K562 (cell line): ENCODE measurements at regions not wholly inside any gene's neighbourhood (a gene's known extent, or its start where the extent isn't known, plus 50 kb on each side); places are given as distances from the start of the nearest gene placed in this dataset.

Experiments used
- EZH2 ChIP-seq: IDR thresholded peaks from 2 replicates; pipeline ENCODE4 v1.6.1; 2012; ENCODE audit warnings: low read depth, mild to moderate bottlenecking, inconsistent platforms, low read length, borderline replicate concordance
- HCFC1 ChIP-seq: IDR thresholded peaks from 2 replicates; pipeline ENCODE4 v1.6.1; 2012; ENCODE audit warnings: low read depth, low read length, improper control_type of control experiment
- MXI1 ChIP-seq: IDR thresholded peaks from 2 replicates; pipeline ENCODE4 v1.6.1; 2011; ENCODE audit warnings: low read depth, mild to moderate bottlenecking, improper control_type of control experiment, low read length
- POLR2AphosphoS5 ChIP-seq: IDR thresholded peaks from 2 replicates; pipeline ENCODE4 v1.6.1; 2011; ENCODE audit warnings: mild to moderate bottlenecking, low read depth, low read length, moderate library complexity; ENCODE audit not compliant: control insufficient read depth, insufficient read depth
- TCF7L2 ChIP-seq: fragments of 150-350 bp; IDR thresholded peaks from 2 replicates; pipeline ENCODE4 v1.6.1; 2016; ENCODE audit warnings: low read depth, mild to moderate bottlenecking, low read length, moderate library complexity
- TCFL5 ChIP-seq: fragments of 250-450 bp; sonication (Bioruptor Pico); conservative IDR thresholded peaks from 2 replicates; pipeline ENCODE4 v1.6.1; 2021; ENCODE audit warnings: mild to moderate bottlenecking, moderate library complexity, matching md5 sums
- ZNF124 ChIP-seq: sonication (generic); formaldehyde crosslinking; IDR thresholded peaks from 2 replicates; pipeline ENCODE4 v1.8.1; 2022; ENCODE audit warnings: missing genetic modification reagents
- TF ChIP-seq, protein P1 (sequence below), 2 experiments: fragments of 450-650 bp; formaldehyde crosslinking in 1 of 2; IDR thresholded peaks; 2 replicates each; pipeline versions ENCODE4 v1.4.0 to v1.6.1; 2014 to 2020; ENCODE audit warnings: mild to moderate bottlenecking in 2 of 2, borderline replicate concordance in 1 of 2, low read depth in 1 of 2
- TF ChIP-seq, protein P2 (sequence below): fragments of 450-650 bp; formaldehyde crosslinking; IDR thresholded peaks from 2 replicates; pipeline ENCODE4 v1.4.0; 2020; ENCODE audit warnings: mild to moderate bottlenecking, moderate library complexity
- TF ChIP-seq, protein P3 (sequence below), 3 experiments: IDR thresholded peaks in 2 of 3; conservative IDR thresholded peaks in 1 of 3; 2 replicates each; pipeline ENCODE4 v1.5.1; 2011 to 2012; ENCODE audit warnings: low read length in 3 of 3, mild to moderate bottlenecking in 3 of 3, control low read depth in 2 of 3, improper control_type of control experiment in 1 of 3, inconsistent platforms in 1 of 3, low read depth in 1 of 3, mixed read lengths in 1 of 3, moderate library complexity in 1 of 3; ENCODE audit not compliant: insufficient read depth in 2 of 3
- TF ChIP-seq, protein P4 (sequence below): sonication (generic); formaldehyde crosslinking; IDR thresholded peaks from 2 replicates; pipeline ENCODE4 v1.9.0; 2022; ENCODE audit warnings: mild to moderate bottlenecking, missing genetic modification reagents

DNA sequence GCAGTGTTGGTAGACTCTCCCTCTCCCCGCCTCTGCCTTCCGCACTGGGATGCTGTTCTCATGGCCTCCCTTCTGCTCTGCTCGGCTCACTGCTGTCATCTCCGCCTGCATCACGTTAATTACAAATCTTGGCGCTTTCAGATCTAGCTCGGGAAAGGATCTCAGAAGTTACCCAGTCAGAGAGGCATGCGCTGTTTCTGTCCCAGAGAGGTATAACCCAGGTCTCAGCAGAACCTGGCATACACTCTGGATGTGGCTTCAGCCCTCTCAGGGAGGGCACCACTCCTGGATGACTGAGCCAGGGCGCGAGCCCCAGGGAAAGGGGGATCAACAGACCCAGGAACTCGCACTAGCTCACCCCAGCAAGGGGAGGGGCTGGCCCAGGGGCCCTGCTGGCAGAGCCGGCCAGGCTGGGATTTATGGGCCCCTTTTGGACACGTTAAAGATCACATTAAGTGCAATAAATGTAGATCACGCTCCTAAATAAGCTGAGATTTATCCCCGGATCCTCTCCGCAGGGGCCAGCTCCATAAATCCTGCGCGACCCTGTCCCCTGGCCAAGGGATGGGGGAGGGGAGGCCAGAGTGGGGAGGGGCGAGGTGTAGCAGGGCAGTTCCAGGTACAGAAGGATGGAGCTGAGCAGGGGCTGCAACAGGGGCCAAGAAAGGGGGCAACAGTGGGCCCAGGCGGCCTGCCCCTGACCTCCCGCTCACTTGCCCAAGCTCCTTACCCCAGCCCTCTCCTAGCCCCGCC, 101.3 kb upstream of the ZBTB40 start:
- TF ChIP-seq HCFC1 (no peak), EZH2 (no peak), TCF7L2 (no peak), POLR2AphosphoS5 (no peak), TCFL5 (CRISPR knock-in tag) (no peak), ZNF124 (CRISPR knock-in tag) (no peak), MXI1 (no peak)
- TF ChIP-seq, protein P1, sequence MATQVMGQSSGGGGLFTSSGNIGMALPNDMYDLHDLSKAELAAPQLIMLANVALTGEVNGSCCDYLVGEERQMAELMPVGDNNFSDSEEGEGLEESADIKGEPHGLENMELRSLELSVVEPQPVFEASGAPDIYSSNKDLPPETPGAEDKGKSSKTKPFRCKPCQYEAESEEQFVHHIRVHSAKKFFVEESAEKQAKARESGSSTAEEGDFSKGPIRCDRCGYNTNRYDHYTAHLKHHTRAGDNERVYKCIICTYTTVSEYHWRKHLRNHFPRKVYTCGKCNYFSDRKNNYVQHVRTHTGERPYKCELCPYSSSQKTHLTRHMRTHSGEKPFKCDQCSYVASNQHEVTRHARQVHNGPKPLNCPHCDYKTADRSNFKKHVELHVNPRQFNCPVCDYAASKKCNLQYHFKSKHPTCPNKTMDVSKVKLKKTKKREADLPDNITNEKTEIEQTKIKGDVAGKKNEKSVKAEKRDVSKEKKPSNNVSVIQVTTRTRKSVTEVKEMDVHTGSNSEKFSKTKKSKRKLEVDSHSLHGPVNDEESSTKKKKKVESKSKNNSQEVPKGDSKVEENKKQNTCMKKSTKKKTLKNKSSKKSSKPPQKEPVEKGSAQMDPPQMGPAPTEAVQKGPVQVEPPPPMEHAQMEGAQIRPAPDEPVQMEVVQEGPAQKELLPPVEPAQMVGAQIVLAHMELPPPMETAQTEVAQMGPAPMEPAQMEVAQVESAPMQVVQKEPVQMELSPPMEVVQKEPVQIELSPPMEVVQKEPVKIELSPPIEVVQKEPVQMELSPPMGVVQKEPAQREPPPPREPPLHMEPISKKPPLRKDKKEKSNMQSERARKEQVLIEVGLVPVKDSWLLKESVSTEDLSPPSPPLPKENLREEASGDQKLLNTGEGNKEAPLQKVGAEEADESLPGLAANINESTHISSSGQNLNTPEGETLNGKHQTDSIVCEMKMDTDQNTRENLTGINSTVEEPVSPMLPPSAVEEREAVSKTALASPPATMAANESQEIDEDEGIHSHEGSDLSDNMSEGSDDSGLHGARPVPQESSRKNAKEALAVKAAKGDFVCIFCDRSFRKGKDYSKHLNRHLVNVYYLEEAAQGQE (IDR thresholded peaks at IDR 0.05; ENCODE audit: borderline replicate concordance): no peak
- TF ChIP-seq, protein P1 (CRISPR knock-in tag; IDR thresholded peaks at IDR 0.05; ENCODE audit: low read depth): no peak
- TF ChIP-seq, protein P2, sequence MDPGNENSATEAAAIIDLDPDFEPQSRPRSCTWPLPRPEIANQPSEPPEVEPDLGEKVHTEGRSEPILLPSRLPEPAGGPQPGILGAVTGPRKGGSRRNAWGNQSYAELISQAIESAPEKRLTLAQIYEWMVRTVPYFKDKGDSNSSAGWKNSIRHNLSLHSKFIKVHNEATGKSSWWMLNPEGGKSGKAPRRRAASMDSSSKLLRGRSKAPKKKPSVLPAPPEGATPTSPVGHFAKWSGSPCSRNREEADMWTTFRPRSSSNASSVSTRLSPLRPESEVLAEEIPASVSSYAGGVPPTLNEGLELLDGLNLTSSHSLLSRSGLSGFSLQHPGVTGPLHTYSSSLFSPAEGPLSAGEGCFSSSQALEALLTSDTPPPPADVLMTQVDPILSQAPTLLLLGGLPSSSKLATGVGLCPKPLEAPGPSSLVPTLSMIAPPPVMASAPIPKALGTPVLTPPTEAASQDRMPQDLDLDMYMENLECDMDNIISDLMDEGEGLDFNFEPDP: no peak
- TF ChIP-seq, protein P3, sequence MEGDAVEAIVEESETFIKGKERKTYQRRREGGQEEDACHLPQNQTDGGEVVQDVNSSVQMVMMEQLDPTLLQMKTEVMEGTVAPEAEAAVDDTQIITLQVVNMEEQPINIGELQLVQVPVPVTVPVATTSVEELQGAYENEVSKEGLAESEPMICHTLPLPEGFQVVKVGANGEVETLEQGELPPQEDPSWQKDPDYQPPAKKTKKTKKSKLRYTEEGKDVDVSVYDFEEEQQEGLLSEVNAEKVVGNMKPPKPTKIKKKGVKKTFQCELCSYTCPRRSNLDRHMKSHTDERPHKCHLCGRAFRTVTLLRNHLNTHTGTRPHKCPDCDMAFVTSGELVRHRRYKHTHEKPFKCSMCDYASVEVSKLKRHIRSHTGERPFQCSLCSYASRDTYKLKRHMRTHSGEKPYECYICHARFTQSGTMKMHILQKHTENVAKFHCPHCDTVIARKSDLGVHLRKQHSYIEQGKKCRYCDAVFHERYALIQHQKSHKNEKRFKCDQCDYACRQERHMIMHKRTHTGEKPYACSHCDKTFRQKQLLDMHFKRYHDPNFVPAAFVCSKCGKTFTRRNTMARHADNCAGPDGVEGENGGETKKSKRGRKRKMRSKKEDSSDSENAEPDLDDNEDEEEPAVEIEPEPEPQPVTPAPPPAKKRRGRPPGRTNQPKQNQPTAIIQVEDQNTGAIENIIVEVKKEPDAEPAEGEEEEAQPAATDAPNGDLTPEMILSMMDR (IDR thresholded peaks at IDR 0.05 in 2 of 3, conservative IDR thresholded peaks at IDR 0.05 in 1 of 3; ENCODE audit: insufficient read depth in 2 of 3, low read depth in 1 of 3, low read length in 3 of 3): no peak
- TF ChIP-seq, protein P4, sequence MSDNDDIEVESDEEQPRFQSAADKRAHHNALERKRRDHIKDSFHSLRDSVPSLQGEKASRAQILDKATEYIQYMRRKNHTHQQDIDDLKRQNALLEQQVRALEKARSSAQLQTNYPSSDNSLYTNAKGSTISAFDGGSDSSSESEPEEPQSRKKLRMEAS (CRISPR knock-in tag): no peak
